ENCODE measurements at regions not wholly inside any gene's neighbourhood (a gene's known extent, or its start where the extent isn't known, plus 50 kb on each side); places are given as distances from the start of the nearest gene placed in this dataset.
"Not testable (repeated sequence)": the region's sequence is repeated elsewhere in the genome, so short reads cannot be mapped to it uniquely, and the experiment has no call there.

- no peak for DNase-seq (ENCODE audit: low read depth, low spot score)
These were observed 681.2 kb upstream of the NRP1 start for GRCh38 chr10:34015700-34016099.

GRCh38 chr10:34013235-34013634, 678.8 kb upstream of the NRP1 start:
- DNase-seq (ENCODE audit: low read depth, low spot score), result no peak

- no peak for DNase-seq (ENCODE audit: low read depth, low spot score)
These were observed 676.4 kb upstream of the NRP1 start for GRCh38 chr10:34010891-34011290.

DNA sequence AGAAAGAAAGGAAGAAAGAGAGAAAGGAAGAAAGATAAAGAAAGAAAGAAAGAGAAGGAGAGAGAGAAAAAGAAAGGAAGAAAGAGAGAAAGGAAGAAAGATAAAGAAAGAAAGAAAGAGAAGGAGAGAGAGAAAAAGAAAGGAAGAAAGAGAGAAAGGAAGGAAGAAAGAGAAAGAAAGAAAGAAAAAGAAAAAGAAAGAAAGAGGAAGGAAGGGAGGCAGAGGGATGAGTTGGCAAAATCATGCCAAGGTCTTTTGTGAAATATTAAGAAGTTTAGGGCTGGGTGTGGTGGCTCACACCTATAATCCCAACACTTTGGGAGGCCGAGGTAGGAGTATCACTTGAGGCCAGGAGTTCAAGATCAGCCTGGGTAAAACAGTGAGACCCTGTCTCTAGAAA, 675.8 kb upstream of the NRP1 start:
- DNase-seq (ENCODE audit: low read depth, low spot score), result not testable (repeated sequence)

DNA sequence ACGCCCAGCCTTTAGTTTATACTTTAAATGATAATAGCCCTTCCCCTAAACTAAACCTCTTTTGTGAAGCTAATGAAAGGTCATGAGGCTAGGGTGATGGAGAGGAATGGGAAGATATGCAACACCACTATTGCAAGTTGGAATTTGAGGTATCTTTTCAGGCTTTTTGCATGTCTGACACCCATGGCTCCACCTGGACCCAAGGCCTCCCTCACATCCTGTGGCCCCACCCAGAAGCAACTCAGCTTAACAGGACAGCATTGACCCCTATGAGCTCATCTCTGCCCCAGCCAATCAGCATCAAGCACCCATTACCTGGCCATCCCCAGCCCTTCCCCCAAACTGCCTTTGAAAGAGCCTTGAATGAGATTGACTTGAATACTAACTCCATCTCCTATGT, 674.2 kb upstream of the NRP1 start:
- no peak for DNase-seq (ENCODE audit: low read depth, low spot score)

GRCh38 chr10:34006471-34006870, 672.0 kb upstream of the NRP1 start:
- DNase-seq (ENCODE audit: low read depth, low spot score), result no peak

GRCh38 chr10:34003561-34003960, 669.1 kb upstream of the NRP1 start:
- DNase-seq (ENCODE audit: low read depth, low spot score), result no peak

GRCh38 chr10:34002896-34003295, 668.4 kb upstream of the NRP1 start:
- DNase-seq (ENCODE audit: low read depth, low spot score), result no peak

GRCh38 chr10:34001831-34002230, 667.4 kb upstream of the NRP1 start:
- DNase-seq (ENCODE audit: low read depth, low spot score), result no peak

DNA sequence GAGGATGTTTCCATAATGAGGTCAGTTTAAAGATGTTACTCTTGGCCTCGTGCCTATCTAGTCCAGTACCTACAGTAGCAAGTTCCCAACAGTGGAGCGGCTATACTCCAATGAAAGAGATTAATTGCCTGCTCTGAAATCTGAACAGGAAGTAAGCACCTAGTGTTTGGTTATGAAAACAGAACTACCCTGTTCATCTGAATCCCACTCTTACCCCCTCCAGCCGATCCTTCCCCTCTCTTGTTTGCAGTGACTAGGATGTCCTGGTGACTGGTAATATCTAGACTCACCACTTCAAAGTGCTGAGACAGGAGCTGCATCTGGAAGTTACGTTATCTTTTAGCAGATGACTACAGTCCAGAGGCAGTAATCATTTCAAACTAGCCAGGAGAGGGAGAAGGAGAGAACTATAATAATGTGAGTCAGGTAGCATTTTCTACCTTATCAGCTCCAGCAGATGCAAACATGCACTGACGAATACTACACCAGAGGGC, 666.7 kb upstream of the NRP1 start:
- DNase-seq (ENCODE audit: low read depth, low spot score), result no peak

GRCh38 chr10:33993917-33994316, 659.5 kb upstream of the NRP1 start:
- DNase-seq (ENCODE audit: low read depth, low spot score), result no peak

- DNase-seq (ENCODE audit: low read depth, low spot score), result no peak
These were observed 657.5 kb upstream of the NRP1 start for GRCh38 chr10:33991924-33992323.

- DNase-seq (ENCODE audit: low read depth, low spot score), result no peak
These were observed 652.0 kb upstream of the NRP1 start for GRCh38 chr10:33986515-33986914.

- DNase-seq (ENCODE audit: low read depth, low spot score), result no peak
These were observed 651.5 kb upstream of the NRP1 start for GRCh38 chr10:33986016-33986415.

DNA sequence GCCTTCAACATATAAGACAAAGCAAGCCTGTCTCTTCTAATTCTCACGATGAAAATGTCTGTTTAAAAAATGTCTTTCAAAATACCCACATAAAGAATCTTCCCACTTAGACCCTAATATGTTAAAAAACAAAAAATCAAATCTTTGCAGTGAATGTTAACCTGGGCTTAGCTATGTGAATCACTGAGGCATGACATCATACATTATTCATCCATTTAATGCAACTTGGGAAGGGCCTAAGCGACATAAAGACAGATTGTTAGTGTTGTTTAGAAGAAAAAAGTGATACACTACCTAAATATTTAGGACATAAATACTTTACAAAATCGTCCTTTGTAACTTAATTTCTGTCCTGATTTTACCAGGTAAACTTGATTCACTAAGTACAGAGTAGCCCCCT, 648.5 kb upstream of the NRP1 start:
- no peak for DNase-seq (ENCODE audit: low read depth, low spot score)

GRCh38 chr10:33981301-33981700, 646.8 kb upstream of the NRP1 start:
- DNase-seq (ENCODE audit: low read depth, low spot score), result no peak

GRCh38 chr10:33979195-33979594, 644.7 kb upstream of the NRP1 start:
- no peak for DNase-seq (ENCODE audit: low read depth, low spot score)

DNA sequence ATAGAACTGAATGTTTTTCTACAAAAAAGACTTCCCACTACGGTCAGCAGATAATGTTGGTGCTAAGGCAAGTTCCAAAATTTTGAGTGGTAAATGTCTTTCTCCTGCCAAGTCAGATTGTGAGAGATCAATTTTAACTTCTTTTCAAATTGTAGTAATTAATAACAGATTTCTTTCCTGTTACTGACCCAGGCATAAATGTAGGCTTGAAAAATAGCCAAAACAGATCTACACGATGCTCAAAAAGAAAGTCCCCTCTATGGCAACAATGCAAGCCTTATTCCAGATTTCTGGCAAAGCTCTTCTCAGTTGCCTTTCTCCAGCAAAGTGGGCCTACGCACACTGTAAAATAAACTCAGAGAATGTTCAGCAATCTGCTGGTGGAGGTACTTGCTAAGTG, 641.0 kb upstream of the NRP1 start:
- no peak for DNase-seq (ENCODE audit: low read depth, low spot score)

DNA sequence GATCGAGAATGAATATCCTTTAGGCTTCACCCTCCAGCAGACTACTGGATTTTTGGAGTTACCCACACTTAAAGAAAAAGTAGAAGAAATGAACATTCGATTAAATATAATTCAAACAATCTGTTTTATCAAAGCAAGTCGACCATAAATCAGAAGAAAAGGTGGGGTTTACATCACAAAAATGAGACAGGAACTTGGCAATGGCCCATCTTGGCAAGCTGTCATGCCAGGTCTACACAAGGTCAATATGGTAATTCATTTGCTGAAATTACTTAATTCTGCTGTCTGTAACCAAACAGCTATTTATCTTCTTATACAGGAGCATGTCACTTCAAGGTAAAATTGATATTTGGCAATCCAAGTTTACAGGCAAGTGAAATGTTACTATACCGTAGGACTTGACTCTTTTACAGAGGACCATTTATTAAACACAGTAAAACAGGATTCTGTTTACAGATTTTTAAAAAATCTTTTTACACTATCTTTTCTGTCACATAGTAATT, 640.6 kb upstream of the NRP1 start:
- DNase-seq (ENCODE audit: low read depth, low spot score), result no peak

DNA sequence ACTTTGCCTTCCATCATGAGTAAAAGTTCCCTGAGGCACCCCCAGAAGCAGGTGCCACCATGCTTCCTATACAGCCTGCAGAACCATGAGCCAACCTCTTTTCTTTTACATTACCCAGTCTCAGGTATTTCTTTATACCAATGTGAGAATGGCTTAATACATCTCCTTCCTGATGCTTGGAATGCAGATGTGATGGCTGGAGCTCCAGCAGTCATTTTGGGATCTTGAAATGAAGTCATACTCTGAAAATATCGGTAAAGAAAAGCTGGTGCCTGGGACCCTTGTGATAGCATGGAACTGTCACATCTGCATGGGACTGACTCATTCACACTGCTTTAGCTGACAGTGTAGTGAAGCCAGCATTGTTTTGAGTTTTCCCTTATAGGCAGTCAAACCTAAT, 634.5 kb upstream of the NRP1 start:
- no peak for DNase-seq (ENCODE audit: low read depth, low spot score)

- no peak for DNase-seq (ENCODE audit: low read depth, low spot score)
These were observed 633.2 kb upstream of the NRP1 start for GRCh38 chr10:33967606-33968120.

DNA sequence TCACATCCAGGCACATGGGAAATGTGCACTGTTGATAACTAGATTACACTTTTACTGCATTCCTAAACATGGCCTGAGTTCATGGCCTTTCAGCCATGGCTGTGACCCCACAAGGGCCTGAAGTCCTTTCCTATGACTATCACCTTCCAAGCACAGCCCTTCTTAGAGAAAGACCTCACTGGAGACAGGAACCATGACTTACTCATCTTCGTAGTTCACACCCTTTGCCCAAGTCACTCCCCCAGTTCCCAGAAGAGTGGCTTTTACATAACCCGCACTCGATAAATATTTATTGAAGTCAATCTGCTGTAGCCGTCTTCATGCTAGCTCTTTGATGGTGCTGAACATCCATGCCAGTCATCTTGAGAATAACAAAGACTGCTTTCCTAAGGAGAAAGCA, 632.5 kb upstream of the NRP1 start:
- DNase-seq (ENCODE audit: low read depth, low spot score), result no peak

GRCh38 chr10:33965795-33966581, 631.5 kb upstream of the NRP1 start:
- DNase-seq (ENCODE audit: low read depth, low spot score), result no peak

Data from brain pericyte (primary cell).